ENCODE measurements at regions not wholly inside any gene's neighbourhood (a gene's known extent, or its start where the extent isn't known, plus 50 kb on each side); places are given as distances from the start of the nearest gene placed in this dataset.
"Not testable (repeated sequence)": the region's sequence is repeated elsewhere in the genome, so short reads cannot be mapped to it uniquely, and the experiment has no call there.

DNA sequence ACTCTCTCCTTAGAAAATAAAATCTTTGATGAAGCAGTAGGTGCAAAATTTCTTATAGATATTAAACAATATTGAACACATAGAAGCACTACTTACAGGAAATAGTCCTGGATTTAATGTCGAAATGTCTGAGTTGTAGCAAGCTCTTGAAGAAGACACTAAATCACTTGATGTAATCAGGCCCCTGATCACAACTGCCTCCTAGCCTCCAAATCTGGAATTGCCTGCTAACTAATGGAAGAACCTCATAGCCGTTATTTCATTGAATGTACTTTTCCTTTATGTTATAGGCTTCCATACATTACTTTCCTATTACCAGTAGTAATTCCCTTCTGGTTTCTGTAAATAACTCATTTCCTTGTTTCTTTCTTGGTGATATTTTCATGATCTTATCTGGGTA is 675.7 kb upstream of the CHRM3 start:
- intact Hi-C loops (cut with DNase I), result no loop called here
- DNase-seq (no peak), ATAC-seq (no peak)

DNA sequence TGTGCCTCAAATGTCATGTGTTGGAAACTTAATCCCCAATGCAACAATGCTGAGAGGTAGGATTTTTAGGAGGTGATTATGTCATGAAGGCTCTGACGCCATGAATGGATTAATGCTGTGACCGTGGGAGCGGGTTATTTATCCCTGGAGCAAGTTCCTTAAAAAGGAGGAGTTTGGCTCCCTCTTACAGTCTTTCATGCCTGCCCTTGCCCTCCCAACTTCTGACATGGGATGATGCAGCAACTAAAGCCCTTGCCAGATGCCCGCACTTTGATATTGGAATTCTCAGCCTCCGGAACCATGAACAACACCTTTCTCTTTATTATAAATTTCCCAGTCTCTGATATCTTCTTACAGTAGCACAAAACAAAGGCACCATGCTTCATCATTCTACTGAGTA is 685.3 kb upstream of the CHRM3 start:
- DNase-seq (no peak), ATAC-seq (no peak)
- intact Hi-C loops (cut with DNase I), result no loop called here

DNA sequence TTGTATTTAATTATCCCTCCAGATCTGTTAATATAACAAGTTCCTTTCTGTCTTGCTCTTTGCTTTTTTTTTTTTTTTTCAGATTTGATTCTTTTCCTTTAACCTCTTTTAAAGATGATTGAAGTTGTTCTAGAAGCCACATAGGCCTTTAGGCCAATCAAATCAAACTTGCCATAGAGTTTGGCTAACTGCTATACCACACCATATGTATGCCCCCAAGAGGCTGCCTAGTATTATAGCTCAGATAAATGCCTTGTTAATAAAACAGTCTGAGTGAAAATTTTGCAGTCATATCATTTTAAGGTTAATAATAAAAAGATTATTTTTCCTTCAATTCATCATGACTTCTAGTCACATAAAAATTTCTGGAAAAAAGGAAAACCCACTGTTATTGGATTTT is 696.0 kb upstream of the CHRM3 start:
- ATAC-seq (no peak), DNase-seq (no peak)
- intact Hi-C loops (cut with DNase I), result no loop called here

DNA sequence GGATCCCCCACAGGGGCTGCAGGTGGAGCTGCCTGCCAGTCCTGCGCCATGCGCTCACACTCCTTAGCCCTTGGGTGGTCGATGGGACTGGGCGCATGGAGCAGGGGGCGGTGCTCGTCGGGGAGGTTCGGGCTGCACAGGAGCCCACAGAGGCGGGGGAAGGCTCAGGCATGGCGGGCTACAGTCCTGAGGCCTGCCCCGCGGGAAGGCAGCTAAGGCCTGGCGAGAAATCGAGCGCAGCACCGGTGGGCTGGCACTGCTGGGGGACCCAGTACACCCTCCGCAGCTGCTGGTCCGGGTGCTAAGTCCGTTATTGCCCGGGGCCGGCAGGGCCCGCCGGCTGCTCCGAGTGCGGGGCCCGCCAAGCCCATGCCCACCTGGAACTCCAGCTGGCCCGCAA is 701.8 kb upstream of the CHRM3 start:
- intact Hi-C loops (cut with DNase I); DNase-seq: not testable (repeated sequence)

DNA sequence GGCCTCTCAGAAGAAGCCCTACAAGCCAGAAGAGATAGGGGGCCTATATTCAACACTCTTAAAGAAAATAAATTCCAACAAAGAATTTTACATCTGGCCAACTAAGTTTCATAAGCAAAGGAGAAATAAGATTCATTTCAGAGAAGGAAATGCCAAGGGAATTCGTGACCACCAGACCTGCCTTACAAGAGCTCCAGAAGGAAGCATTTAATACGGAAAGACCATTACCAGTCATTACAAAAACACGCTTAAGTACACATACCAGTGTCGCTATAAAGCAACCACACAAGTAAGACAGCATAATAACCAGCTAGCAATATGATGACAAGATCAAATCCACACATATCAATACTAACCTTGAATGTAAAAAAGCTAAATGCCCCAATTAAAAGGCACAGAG is 704.9 kb upstream of the CHRM3 start:
- ATAC-seq, result no peak
- intact Hi-C loops (cut with DNase I), result no loop called here
- DNase-seq, result no peak

More for the DNA sequence above, 701.8 kb upstream of the CHRM3 start:
- ATAC-seq, result not testable (repeated sequence)

DNA sequence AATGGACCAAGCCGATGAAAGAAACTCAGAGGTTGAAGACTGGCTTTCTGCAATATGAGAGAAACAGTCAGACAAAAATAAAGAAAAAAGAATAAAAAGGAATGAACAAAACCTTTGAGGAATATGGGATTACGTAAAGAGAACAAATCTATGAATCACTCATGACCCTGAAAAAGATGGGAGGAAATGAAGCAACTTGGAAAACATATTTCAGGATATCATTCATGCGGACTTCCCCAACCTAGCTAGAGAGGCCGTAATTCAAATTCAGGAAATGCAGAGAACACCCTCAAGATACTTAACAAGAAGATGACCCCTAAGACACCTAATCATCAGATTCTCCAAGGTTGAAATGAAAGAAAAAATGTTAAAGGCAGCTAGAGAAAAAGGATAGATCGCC is 705.3 kb upstream of the CHRM3 start:
- no peak for ATAC-seq
- intact Hi-C loops (cut with DNase I), result no loop called here
- DNase-seq, result no peak

DNA sequence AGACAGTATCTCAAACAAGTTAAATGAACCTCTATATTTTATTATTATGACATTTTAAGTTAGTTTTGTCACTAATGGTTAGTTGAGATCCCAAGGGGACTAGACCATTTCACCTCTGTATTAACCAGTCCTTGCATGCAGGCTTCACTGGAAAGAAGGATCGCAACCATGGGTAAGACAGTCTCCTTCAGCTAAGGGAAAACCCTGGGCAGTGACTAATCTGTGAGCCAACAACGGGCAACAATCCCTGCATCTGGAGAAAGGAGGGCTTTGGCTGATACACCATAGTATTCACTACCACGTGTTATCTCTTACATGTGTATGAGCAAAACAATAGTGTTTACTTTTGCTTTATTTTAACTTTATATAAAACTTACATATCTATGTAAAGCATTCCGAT is 708.8 kb upstream of the CHRM3 start:
- ATAC-seq (no peak), DNase-seq (no peak)
- intact Hi-C loops (cut with DNase I), result no loop called here

DNA sequence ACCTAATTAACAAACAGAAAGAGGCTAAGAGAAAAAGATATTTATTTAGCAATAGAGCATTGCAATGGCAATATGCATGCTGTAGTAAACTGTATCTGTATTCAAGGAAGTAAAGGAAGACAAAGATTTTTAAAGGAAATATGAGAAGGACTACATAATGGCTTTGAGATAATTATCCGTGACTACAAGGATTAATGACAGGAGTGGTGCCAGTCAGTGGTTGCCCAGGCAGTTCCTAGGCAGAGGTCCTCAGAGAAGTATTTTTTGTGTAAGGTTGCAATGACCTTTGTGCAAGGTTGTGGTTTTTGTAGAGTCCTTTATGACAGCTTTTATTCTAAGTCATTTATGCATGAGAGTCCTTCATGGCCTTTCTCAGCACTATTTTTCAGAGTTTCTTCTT is 711.1 kb upstream of the CHRM3 start:
- DNase-seq (no peak), ATAC-seq (no peak)
- intact Hi-C loops (cut with DNase I), result no loop called here

DNA sequence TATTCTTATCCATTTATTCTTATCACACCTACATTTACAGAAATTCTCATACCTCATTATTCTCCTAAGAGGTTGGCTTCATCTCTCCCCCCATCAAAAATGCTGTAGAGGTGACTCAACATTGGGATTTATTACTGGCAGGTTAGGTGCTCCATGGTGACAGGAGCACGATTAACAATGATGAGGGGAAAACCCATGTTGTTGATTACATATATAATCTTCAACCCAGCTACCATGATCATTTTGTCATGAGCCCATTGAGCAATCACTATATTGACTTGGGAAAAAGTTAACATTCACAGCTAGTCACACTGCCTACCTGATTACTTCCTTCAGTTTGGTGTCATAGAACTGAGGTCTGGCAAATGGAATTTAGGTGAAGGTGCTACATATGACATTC is 712.1 kb upstream of the CHRM3 start:
- no peak for DNase-seq
- intact Hi-C loops (cut with DNase I), result no loop called here
- ATAC-seq, result no peak

DNA sequence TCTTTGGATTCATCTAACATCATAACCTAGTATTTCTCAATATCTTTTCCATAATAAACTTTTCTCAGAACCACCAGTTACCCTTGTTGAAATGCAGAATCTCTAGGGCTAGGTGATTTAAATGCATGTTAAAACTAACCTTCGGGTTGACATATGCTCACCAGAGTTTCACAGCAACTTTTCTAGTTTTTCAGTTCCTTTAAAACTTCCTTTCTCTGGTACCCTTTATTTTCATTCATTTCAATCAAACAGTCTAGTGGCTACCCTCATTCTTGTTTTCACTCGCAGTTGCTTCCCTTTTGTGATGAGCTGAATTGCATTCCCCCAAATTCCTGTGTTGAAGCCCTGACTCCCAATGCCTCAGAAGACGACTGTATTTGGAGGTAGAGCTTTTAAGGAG is 712.8 kb upstream of the CHRM3 start:
- DNase-seq (no peak), ATAC-seq (no peak)
- intact Hi-C loops (cut with DNase I), result no loop called here

DNA sequence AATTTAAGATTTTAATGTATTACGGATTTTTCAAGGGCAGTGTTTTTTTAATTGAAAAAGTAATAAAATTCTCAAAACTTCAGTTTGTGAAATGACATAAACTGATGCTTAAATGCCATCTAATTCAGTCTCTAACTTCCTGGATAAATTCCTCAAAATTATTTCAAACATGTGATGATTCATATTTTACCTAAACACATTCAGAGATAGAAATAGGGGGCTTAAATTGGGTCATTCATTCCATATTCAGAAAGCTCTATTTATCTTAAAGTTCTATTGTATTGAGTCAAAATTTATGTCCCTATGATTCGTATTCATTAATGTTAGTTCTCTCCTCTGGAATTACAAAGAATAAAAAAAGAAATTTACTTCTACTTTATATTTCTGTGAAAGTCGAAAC is 713.6 kb upstream of the CHRM3 start:
- DNase-seq (no peak), ATAC-seq (no peak)
- intact Hi-C loops (cut with DNase I), result no loop called here

DNA sequence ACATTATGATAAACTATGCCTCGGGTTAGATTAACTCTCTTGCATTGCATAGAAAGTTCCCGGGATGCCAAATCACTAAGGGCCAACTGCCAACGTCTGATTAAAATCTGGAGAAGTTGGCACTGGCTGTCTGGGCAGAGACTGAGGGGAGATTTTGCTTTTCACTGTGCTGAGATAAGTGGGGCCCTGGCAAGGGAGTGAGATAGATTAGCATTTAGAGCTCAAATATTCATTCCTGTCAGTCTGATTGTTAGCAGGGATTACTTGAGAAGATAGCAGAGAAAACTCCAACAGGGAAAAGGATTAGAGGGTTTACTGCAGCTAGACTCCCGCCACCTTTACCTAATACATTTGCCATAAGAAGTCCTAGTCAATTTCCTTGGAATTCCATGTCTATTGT is 714.1 kb upstream of the CHRM3 start:
- intact Hi-C loops (cut with DNase I), result no loop called here
- no peak for ATAC-seq
- DNase-seq, result no peak

DNA sequence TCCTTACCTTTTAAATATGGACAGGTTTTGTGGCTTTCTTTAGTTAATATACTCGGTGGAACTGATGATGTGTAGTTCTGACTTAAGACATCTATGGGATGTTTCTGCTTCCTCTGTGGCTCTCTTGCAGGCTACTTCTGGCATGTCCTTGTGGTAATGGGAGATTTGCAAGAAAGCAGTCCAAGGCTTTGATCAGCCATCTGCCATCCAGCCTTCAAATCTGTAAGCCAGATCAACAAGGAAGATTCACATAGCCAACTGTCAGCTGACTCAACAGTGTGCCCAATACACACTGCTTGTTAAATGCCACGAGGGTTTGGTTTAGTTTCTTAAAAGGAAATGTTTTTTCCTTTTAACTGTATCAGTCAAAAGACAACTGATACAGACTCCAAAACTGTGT is 722.2 kb upstream of the CHRM3 start:
- DNase-seq (no peak), ATAC-seq (no peak)
- intact Hi-C loops (cut with DNase I), result no loop called here

DNA sequence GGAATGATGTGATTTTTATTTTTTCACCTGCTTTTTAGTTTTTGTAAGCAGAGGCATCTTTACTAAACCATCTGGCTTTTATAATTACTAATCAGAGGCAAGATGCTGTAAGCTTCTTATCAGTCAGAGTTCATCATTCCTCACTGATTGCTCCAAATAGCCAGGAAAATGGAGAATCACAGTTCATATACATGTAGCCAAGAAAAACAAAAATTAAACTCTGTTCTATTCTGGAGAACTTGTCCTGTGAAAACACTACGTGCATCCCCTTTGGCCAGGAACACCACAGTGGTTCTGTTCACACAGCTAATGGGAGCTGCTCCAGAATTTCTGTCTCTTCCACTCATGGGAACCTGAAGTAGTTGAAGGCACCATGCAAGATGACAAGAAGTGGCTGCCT is 725.5 kb upstream of the CHRM3 start:
- ATAC-seq (no peak), DNase-seq (no peak)
- intact Hi-C loops (cut with DNase I), result no loop called here

DNA sequence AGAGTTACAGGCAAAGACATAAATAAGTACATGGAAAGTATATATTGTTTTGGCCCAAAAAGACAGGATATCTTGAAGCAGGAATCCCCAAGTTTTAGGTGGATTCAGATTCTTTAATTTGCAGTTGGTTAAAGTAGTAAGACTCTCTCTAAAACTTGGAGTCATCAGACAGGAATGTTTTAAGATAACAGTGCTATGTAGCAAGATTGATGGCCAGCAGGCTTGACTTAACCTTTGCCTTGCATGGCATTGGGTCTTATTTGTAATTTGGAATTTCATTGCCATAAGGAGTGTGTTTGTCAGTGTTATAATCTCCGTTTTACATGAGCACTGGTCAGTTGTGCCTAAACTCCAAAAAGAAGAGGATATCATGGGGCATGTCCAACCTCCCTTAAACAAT is 727.6 kb upstream of the CHRM3 start:
- peak in 1 of 2 donors; percentile 69 for ATAC-seq
- DNase-seq, result no peak
- intact Hi-C loops (cut with DNase I), result no loop called here

DNA sequence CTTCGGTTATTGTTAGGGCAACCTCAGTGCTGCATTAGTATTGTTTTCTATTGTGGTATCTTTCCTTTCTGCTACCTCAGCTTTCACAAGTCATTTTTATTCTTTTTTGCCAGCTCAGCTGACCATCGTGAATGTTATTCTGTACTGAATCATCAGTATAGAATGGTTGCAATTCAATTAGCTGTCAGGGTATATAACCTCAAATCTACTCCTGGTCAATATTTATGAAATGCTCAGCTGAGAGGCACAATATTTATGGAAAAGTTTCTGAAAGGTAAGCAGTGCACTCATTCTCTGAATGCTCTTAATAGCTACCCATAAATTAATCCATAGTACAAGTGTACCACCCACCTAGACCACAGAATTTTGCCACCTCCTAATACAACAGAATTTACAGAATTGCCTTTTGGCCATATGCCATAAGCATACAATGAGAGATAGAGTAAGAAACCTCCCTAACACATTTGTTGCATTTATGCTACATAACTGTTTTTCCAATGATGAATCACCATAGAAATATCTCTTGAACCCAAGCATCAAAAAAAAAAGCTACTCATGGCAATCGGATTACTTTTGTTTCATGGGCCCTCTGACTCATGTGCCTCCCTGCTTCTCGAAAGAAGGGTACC is 732.6 kb upstream of the CHRM3 start:
- intact Hi-C loops (cut with DNase I), result no loop called here
- no peak for DNase-seq
- no peak for ATAC-seq

DNA sequence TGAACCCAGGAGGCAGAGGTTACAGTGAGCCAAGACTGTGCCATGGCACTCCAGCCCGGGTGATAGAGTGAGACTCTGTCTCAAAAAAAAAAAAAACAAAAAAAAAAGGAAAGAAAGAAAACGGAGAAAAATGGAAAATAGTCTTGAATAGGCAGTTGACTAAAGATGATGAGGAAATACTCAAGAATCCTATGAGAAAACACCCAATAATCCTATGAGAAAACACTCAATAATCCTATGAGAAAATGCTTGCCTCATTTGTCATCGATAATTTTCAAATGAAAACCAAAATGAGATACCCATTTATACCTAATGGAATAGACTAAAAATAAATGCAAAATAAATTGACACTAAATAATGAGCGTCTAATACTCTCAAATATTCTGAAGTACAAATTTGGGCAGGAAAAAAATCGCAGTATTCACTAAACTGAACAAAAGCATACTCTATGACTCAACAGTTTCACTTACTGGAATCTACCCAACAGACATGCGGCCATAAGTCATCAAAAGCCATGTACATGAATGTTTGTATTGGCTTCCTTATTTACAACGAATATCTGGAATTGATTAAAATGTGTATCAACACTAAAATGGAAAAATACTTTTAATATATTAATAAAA is 733.9 kb upstream of the CHRM3 start:
- intact Hi-C loops (cut with DNase I), result no loop called here
- ATAC-seq (no peak), DNase-seq (no peak)

DNA sequence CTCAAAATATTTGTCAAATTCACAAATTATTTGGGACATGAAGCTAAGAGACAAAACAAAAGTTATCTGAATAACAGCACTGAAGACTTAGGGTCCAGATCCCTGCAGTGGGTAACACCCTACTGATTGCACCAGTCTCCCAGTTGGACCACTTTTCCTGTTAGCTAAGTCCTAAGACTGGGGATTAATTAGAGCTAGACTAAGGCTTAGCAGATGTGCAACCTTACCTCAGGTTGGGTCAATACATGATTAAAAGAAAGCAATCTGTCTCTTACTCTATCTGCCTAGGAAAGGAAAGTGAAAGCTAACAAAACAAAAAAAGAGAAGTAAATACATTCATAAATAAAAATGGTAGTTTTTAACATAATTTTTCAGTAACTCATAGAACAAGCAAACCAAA is 737.2 kb upstream of the CHRM3 start:
- DNase-seq (no peak), ATAC-seq (no peak)
- intact Hi-C loops (cut with DNase I), result no loop called here

DNA sequence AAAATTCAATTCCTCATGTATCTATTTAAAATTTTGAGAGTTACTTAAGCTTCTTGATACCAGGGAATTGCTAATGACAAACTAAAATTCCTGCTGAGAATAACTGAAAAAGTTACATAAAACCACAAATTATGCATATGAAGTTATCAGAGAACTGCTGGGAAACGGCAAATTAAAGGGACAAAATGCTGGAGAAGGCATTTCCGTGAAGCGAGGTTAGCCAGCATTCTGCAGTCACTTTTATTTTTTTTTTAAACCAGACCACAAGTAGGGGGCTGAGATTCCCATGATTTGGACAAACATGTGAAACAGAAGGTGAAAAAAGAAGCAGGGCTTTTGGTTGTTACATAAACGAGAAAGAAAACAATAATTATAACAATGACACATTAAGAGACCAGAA is 737.6 kb upstream of the CHRM3 start:
- intact Hi-C loops (cut with DNase I), result no loop called here
- DNase-seq, result no peak
- no peak for ATAC-seq

DNA sequence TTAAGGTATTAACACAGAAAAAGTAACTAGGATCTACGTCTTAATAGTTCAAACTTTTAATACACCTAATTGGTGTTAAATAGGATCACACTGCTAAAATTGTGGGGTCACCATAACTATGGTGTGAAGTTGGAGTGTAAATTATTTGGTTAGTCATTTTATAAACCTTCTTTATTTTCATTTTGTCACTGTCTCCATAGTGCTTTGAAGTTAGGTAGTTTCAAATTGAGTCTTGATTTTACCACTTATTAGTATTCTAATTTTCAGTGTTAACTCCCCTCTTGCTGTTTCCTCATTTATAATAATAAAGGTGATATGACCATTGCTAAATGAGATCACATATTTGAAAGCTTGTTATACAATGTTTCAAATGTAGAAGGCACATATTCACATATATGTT is 738.1 kb upstream of the CHRM3 start:
- DNase-seq (no peak), ATAC-seq (no peak)
- intact Hi-C loops (cut with DNase I), result no loop called here

DNA sequence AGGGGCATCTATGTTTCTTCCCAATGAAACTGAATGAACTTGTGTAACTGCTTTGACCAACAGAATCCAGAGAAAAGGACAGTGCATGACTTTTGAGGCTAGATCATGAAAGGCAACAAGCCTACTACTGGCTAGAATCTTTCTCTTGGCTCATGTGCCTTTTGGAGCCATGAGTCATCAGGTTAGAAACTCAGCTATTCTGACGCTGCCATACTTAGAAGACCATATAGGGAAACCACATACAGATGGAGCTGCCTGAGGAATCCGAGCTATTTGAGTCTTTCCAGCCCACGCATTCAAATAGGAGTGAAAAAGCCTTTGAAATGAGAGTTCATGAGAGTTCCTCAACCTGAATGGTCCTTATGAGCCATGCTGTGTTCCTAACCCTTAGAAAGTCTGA is 738.5 kb upstream of the CHRM3 start:
- ATAC-seq (peak in 1 of 2 donors; percentile 30), DNase-seq (no peak)

DNA sequence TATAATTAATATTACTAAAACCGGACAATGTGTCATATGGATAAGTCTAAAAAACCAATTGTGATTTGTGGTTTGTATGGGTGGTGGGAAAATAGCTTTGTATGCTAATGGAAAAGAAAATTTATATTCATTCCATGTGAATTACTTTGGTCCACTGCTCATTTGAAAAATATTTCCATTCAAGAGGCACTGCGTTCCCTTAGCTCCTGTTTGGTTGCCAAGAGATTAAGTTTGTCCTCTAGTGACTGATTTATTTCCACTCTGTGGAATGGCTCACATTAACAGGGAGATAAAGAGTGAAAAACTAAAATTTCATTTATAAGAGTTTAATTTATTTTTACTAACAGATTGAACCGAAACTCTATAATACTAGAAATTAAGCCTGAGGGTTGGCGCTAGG is 744.1 kb upstream of the CHRM3 start:
- DNase-seq, result no peak
- no peak for ATAC-seq
- intact Hi-C loops (cut with DNase I), result no loop called here

More for the DNA sequence above, 738.5 kb upstream of the CHRM3 start:
- intact Hi-C loops (cut with DNase I), result no loop called here
